Activated CD8-positive, alpha-beta memory T cell treated with anti-CD3 and anti-CD28 coated beads for 48 hours (primary cell): ENCODE measurements at regions not wholly inside any gene's neighbourhood (a gene's known extent, or its start where the extent isn't known, plus 50 kb on each side); places are given as distances from the start of the nearest gene placed in this dataset.

Experiments used
- DNase-seq, 3 experiments: peaks; one replicate each; pipeline ENCODE4 v3.0.0-alpha.2; 2020; ENCODE audit warnings: low read depth in 2 of 3, low spot score in 2 of 3

DNA sequence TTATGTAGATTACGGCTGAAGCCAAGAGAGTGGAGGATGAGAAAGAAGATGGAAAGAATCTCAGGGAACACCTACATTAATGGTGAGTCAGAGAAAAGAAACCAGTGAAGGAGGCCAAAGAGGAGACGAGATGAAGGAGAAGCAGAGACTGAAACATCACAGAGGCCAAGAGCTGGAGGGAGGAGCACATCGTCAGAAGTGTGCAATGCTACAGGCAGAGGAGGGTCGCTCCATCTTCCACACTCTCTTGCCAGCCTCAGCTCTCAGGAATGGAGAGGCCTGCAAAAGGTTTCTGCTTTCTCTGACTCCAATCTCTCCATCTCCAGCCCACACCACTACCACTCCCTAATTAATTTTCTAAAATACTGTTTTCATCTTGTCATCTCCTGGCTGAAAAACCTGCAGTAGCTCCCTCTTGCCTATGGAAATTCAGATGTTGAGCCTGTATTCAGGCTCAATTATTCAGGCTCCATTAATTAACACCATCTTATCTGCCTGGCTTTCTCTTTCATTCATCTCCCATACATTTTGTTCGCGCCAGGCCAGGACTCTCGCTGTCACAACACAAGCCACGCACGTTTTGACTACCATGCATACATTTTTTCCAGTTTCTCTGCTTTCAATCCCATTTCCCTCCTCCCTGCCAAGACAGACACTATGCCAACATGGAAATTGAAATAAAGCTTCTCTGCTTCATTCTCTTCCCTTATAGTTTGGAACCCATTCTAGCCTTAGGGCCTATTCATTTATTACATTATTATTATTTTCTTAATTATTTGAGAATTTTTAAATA, 165.8 kb downstream of the INHBA start:
- no peak for DNase-seq

DNA sequence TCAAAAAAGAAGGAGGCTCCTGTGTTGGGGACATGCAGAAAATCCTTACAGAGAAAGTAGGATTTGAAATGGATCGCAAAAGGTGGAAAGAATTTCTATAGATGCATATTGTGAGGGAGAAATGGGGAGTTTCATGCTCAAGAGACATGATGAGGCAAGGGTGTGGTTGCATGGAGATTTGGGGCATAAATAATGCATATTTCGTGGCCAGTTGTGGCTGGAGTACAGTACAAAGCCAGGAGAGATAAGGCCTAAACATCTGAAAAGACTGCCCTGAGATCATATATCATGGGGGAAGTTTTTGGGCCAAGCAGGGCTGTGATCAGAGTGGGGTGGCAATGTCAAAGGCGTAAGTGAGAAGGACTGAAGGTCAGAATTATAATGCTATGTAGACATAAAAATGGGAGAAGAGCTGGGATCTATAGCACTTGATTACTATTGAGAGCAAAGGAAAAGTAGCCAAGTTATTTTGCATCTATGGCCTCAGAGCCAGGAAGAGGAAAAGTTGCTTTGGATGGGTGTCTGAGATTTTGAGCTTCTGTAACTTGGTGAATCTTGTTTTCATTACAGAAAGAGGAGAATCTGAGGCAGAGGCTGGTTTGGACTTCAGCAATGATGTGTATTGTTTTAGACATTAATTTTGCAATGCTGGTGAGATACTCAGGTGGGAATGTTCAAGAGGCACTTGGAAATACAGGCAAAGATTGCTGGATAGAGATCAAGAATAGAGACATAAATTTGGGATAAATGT, 166.6 kb downstream of the INHBA start:
- no peak for DNase-seq

DNA sequence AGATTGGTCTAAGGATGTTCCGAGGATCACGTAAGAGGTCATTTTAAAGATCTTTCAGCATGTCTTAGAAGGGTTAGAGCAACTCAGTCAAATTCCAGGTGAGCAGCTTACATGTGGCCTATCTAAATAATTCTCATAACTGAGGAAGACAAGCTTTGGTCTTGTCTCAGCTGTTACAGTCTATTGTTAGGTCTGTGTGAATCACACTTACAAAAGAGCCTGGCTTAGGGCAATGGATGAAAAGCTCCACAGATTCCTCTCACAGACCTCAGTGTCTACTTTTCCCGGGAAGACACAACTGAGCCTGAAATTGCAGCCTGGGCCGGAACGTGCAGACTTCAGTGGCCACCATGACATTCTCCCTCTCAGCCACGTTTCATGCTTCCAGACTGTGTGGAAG, 173.1 kb downstream of the INHBA start:
- DNase-seq: no peak

DNA sequence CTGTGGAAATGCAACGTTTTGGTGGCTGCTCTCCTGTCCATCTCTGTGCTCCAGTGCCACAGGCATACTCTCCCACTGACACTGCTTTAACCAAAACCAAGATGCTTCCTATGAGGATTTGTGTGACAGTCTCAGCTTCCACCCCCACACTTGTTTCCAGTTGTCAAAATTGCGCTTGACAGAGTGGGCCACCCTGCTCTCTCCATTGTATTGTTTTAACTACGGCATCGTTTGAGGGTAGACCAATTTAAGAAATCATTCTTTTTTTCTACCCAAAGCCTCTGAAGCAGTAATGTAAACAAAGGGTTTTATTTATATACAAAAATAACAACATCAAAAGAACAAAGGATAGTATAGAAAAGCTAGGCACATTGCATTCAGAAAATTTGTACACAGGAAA, 178.0 kb downstream of the INHBA start:
- DNase-seq: no peak

DNA sequence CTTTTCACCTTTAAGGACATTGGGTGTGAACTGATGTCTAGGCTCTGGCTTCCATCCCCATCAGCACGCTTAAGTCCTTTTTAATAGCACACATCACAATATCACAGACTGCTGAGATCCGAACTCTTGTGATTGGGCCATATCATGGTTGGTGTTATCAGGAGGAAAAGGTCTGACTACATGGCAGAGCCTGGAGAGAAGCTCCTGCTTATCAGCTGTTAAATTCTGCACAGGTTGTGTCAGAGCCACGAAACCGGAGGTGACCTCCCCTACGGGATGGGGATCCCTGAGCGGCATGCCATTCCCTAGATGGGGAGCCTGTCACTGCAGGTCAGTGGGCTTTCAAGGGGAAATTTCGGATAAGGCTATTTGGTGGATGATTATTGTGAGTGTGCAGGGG, 182.4 kb downstream of the INHBA start:
- DNase-seq: no peak

DNA sequence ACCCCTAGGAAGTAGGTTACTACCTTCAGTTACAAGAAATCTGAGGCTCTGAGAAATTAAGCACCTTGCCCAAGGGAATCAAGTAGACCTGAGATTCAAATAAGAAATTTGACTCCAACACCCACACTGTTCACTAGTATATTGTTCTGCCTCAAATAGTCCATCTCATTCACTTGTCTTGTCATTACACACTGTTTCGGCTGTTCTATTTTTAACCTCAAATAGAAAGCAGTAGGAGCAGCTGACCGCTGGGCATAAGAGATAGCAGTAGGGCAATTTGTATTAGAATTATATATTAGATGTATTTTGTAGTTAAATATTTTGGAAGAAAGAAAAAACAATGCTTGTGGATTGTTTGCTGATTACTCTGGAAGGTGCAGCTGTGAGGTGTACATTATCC, 185.1 kb downstream of the INHBA start:
- no peak for DNase-seq

DNA sequence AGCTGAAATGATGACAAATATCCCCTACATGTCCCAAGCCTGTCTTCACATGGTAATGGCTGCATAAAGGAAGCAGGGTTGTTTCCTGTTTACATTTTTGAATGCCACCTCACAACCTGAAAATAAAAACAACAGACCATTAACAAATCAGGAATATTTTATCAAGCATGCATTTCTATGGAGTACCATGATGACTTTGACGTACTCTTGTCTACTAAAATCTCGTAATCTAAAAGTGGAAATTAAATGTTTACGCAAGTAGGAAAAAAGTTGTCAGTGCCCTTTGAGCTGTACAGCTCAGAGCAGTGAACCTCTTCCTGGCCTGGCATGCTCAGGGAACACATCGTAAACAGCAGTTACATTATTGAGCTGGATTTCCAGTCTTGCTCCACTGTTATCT, 194.1 kb downstream of the INHBA start:
- DNase-seq: no peak

DNA sequence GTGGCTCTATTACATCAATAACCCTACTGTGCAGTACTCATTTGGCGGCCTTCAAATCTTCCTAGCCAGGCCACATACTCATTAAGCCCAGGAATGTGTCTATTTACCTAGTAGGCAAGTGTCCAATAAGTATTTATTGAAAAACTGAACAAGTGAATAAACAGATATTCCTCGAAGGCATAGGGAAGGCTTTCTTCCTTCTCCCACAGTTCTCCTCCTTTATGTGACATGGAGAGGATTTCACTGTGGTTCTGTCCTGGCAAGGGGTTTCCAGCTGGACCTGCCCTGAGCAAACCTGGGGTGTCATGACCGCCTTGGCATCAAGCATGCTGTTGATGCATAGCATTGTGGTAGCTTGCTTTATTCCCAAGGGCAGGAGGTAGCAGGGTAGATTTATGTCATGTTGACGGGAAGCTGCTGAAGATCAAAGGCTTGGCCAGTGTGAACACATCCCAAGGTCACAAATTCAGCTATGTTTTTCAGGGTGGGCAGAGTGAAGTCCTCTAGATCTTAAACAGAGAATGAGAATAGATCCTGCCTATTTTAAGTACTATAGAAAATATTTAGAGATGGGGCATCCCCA, 195.1 kb downstream of the INHBA start:
- DNase-seq: no peak

DNA sequence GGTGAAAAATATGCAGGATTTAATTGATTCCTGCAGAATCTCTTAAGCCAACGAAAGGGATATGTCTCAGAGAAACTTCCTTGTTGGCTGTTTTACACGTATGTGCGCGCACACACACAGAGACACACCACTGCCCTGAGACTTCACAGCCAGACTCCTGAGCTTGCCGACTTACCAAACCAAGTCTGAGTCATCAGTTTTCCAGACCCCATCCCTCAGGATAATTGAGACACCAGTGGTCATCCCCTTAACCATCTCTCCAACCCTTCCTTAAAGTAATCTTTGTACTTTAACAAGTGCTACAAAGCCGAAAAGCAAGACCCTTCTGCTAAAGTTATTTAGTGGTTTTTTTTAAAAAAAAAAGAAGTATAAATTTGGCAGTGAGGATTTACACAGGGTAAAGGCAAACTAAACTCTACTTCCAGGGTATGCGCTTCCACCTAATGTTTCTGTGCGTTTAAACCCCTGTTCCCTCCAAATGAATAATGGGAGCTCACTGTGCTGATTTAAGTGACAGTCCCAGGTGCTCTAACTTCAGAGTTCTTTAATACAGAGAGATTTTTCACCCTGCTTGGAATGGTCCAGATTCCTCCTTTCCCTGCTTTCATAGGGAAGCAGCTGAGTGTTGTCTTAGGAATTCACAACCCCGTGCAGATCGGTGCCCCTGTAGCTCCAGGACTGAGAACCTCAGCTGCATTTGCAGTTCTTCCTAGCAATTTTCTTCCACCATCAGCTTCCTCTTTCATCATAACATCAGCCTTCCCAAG, 198.5 kb downstream of the INHBA start:
- no peak for DNase-seq

DNA sequence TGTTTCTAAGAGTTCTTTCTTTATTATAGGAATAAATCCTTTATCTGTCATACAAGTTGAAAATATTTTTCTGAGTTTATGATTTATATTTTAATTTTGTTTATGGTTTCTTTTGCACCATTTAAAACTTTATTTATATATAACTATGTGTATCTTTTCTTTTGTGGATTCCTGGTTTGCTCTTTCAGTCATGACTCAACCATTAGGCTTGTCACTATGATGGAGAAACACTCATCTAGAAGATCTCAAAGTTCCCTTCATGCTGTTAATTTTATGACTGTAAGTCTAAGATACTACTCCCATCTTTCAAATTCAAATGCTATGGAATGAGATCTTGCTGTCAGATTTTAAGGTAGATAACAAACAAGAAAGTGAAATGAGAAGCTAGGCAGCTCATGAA, 199.5 kb downstream of the INHBA start:
- DNase-seq: no peak

DNA sequence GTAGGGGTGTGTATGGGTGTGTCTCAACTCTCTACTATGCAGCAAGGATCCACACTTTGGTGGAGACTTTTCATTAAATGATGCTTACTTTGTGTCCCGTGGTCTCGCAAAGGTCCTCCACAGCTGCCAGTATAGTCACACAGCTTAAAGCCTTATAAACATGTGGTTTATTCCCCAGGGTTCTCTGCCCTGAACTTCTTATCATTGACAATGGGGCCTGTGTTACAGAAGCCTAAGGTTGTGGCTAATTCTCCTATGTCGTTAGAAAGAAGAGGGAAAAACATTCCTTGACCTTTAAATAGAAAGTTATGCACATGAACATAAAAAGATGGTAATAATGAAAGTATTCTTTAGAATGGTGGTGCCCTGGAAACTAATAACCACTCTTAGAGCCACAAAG, 201.4 kb downstream of the INHBA start:
- no peak for DNase-seq

DNA sequence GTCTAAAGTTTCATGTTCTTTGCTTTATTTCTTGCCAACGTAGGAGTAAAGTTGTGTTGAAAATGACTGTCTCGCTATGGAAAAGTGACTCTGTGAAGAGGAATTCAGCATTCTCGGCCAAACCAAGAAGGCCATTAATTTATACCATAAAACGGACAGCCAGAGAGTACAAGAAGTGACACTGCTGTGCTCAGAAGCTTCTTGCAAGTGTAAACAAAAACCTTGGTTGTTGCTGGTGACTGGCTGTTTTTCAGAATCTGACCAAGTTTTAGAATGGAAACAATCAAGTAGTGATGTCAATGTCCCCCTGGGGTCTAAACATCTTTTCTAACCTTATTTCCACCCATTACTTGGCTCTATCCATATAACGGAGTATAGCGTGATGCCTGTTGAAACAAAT, 201.9 kb downstream of the INHBA start:
- no peak for DNase-seq

DNA sequence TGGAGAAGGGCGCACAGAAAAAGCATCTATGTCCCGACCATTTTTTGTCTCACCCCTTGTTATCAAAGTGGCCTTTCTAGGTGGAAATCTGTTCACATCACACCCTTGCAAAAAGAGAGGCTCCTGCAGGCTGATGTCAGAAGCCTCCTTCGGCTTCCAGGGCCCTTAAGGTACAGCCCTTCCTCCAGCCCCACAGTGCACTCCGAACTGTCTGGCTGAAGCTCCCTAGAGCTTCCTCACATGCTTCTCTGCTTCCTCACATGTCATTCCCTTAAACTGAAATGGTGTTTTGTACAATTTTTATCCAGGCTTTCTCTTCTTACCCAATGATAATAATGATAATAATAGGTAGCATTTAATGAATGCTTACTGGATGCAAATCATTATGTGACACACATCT, 210.3 kb downstream of the INHBA start:
- DNase-seq: no peak

DNA sequence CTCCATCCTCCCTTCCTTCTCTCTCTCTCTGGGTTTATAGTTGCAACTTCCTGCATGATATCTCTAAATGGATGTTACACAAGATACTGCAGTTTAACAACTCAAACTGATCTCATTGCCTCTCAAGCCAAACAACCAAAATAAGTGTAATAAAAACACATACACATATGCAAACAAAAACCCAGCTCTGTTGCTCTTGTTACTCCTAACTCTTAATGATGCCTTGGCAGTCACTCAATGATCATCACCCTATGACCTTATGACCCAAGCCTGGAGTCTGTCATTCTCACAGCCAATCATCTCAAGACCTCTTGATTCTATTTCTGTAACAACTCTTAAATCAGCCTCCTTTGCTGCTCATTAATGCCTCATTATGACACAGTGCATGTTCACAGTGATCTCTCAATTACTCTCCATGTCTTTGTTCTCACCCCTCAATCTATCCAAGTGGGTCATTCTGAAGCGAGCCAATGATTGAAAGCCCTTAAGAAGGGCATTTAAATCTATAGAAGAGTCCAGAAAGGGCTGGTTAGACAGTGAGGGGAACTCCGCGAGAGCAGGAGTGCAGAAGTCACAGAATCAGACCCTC, 210.9 kb downstream of the INHBA start:
- no peak for DNase-seq

DNA sequence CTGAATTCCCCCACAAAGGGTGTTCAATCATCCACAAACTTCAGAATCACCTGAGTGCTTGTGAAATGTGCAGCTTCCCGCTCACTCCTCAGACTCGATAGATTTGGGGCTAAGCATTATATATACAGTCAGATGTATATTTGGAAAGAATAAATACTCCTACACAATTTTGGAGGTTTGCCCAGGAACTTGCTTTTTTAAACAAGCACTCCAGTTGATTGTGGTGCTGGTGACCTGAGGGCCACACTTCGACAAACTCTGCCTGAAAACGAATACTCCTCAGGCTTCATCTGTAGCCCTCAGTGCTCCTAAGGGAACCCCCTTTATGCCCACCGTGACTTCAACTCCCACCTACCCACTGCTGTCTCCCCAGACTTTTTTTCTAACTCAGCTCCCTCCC, 211.6 kb downstream of the INHBA start:
- no peak for DNase-seq

DNA sequence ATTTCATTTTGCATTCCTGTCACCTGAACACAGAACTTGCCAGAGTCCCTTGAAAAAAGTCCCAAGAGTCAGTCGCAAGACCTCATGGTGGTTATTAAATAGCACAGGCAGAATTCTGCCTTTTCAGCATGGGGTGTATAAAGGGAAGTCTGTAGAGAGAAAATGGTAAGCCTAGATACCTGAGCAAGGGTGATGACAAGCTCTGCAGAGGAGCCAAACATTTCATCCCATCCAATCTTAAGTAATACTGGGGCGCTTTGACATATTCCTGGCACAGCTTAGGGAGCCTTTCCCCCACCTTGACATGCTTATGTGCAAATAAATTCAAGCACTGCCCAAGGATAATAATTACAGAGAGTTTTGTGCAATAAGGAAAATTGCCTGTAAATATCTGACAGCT, 213.0 kb downstream of the INHBA start:
- DNase-seq: no peak

DNA sequence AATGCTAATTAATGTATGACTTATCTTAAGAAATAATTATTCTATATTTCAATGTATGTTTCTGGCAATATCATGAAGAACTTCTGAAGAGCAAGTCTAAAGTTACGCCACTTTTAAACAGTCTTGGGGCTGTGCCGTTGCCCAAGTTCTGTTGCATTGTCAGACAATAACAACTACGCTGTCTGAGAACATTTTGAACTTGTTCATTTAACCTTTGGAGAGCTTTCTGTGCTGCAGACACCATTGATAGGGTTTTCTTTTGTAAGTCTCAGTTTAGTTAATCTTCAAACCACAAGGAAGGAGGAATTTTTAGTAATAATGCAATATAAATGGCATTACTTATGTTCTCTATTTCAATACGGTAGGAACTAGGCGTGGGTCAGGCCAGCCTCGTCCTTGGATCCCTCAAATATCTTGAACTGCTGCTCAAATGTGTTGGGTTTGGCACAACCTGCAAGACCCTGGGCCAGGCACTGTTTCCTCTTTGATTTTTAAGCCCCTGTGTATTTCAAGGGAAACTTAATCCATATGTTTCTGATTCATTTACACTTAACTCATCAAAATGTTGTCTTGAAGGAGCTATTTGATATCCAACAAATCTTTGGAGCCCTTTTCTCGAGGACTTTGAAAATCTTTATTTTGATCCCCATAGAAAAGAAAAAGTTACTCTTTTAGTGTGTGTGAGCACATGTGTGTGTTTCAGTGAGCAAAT, 215.5 kb downstream of the INHBA start:
- no peak for DNase-seq

DNA sequence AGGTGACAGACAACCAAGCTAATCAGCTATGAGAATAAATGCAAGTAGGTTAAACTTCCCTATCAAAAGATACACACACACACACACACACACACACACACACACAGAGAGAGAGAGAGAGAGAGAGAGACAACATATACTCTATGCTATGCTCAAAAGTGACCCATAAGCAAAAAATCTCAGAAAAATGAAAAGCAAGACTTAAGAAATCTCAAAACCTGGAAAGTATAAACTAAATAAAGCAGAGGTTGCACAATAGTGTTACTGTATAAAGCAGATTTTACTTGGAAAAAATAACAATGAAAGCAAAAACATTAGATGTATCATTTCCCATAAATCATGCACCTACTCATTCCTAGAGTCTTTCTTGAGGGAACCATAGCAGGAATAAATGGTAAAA, 221.5 kb downstream of the INHBA start:
- no peak for DNase-seq

DNA sequence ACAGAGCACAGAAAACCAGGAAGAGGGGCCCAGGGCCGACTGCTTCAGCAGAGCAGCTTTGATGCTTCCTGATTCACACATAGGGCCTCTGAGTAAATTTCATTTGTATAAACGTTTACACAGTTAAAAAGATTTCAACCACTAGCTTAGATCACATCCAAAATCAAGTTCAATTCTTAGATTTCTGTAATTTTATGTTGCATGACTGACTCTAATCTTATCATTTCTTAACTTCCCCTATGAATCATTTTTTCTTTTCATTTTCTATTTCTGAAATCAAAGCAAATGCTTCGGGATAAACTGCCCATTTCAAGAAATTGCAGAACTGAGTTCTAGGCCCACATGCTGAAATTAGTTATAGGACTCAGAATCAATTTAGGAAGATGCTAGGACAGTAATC, 224.7 kb downstream of the INHBA start:
- DNase-seq: no peak

DNA sequence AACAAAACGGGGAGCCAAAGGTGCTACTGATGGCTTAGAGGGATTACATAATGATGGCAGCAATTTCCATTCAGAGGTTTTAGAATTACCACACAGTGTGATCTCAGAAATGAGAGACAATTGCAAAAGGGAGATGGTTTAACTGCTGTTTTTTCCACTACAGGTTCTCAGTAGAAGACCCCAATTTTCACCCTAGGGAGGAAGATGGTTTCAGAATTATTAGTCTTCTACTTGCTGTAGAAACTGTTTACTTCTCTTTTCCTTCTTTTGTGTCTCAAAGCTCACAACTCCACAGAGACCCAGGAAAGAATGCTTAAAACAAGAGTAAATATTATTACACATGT, 226.5 kb downstream of the INHBA start:
- no peak for DNase-seq
